A549 (cell line): ENCODE measurements at regions not wholly inside any gene's neighbourhood (a gene's known extent, or its start where the extent isn't known, plus 50 kb on each side); places are given as distances from the start of the nearest gene placed in this dataset.
A peak's percentile ranks its signal among the peaks of the same experiment; 100 is the strongest.

Experiments used
- ATAC-seq, 2 experiments: fragments of 200-7000 bp in 1 of 2; fragments of >200 bp in 1 of 2; cut with Nextera tagmentation in 1 of 2; cut with Tn5 transposase in 1 of 2; 3 replicates each; pipeline versions ENCODE4 v1.8.0 to v1.9.1; 2018 to 2020; ENCODE audit warnings: mild to moderate bottlenecking in 1 of 2, moderate library complexity in 1 of 2
- CTCF ChIA-PET: fragments of 300-600 bp; sonication (Branson Sonifier 250); formaldehyde crosslinking; extraction: SDS; loops from one replicate; lab custom pipeline; 2021; ENCODE audit warnings: antibody characterized with exemption, inconsistent platforms; lab: Yijun Ruan, JAX
- POLR2A ChIA-PET: fragments of 350-600 bp; formaldehyde crosslinking; extraction: SDS; loops from one replicate; lab custom pipeline; 2021; ENCODE audit warnings: antibody characterized with exemption, inconsistent platforms; lab: Yijun Ruan, JAX
- DNase-seq, 2 experiments: peaks; one replicate each; pipeline versions ENCODE4 v3.0.0 to v3.0.0-alpha.2; 2011 to 2016; ENCODE audit warnings: low read depth in 1 of 2, low spot score in 1 of 2
- FAIRE-seq: peaks from 2 replicates; lab custom pipeline; 2011; peaks lifted over from hg19 to GRCh38; lab: Jason Lieb, UNC
- H3K27ac ChIP-seq, 2 experiments: fragments of >200 bp; sonication (Bioruptor Twin); formaldehyde crosslinking; 3 replicates each; pipeline ENCODE4 v1.5.1; 2016 to 2017
- H3K4me1 ChIP-seq: fragments of >200 bp; sonication (Bioruptor Twin); formaldehyde crosslinking; 3 replicates; pipeline ENCODE4 v1.6.1; 2016
- H3K4me2 ChIP-seq: fragments of >200 bp; sonication (Bioruptor Twin); formaldehyde crosslinking; 3 replicates; pipeline ENCODE4 v1.6.1; 2016
- H3K4me3 ChIP-seq: fragments of >200 bp; sonication (Bioruptor Twin); formaldehyde crosslinking; 3 replicates; pipeline ENCODE4 v1.5.1; 2016
- H3K9me3 ChIP-seq: fragments of >200 bp; sonication (Bioruptor Twin); formaldehyde crosslinking; 3 replicates; pipeline ENCODE4 v1.6.1; 2016
- BHLHE40 ChIP-seq: IDR thresholded peaks from 2 replicates; pipeline ENCODE4 v1.6.1; 2012; ENCODE audit warnings: low read depth, low read length, inconsistent platforms
- CBX2 ChIP-seq: fragments of 200-600 bp; sonication (generic); IDR thresholded peaks from 2 replicates; pipeline ENCODE4 v1.6.1; 2016; ENCODE audit warnings: low read depth, mild to moderate bottlenecking, borderline replicate concordance
- EHF ChIP-seq: fragments of 250-450 bp; sonication (Bioruptor Pico); IDR thresholded peaks from 2 replicates; pipeline ENCODE4 v1.5.0; 2020; ENCODE audit warnings: mild to moderate bottlenecking
- EP300 ChIP-seq, 2 experiments: fragments of >200 bp; sonication (Bioruptor Twin); formaldehyde crosslinking; IDR thresholded peaks; 2 replicates in 1 of 2; 3 replicates in 1 of 2; pipeline ENCODE4 v1.6.1; 2016 to 2017
- ESRRA ChIP-seq: fragments of 150-350 bp; IDR thresholded peaks from 2 replicates; pipeline ENCODE4 v1.6.1; 2014; ENCODE audit warnings: mild to moderate bottlenecking, low read length, borderline replicate concordance
- GATA3 ChIP-seq: IDR thresholded peaks from 2 replicates; pipeline ENCODE4 v1.6.1; 2012; ENCODE audit warnings: borderline replicate concordance
- HDAC2 ChIP-seq: fragments of 200-600 bp; sonication (generic); IDR thresholded peaks from 2 replicates; pipeline ENCODE4 v1.6.1; 2016
- HOXB13 ChIP-seq: fragments of 250-450 bp; sonication (Bioruptor Pico); IDR thresholded peaks from 2 replicates; pipeline ENCODE4 v1.5.0; 2020; ENCODE audit warnings: low read depth, mild to moderate bottlenecking, moderate library complexity
- JUN ChIP-seq, 2 experiments: fragments of >200 bp; sonication (Bioruptor Twin); formaldehyde crosslinking; IDR thresholded peaks; 2 replicates in 1 of 2; 3 replicates in 1 of 2; pipeline ENCODE4 v1.6.1; 2016 to 2017
- JUNB ChIP-seq: fragments of >200 bp; sonication (Bioruptor Twin); formaldehyde crosslinking; IDR thresholded peaks from 2 replicates; pipeline ENCODE4 v1.6.1; 2016
- KDM1A ChIP-seq: fragments of 200-600 bp; sonication (generic); IDR thresholded peaks from 2 replicates; pipeline ENCODE4 v1.6.1; 2016; ENCODE audit warnings: low read depth, mild to moderate bottlenecking
- MAFK ChIP-seq: fragments of 450-650 bp; IDR thresholded peaks from 2 replicates; pipeline ENCODE4 v1.6.1; 2014; ENCODE audit not compliant: partially characterized antibody
- NPAS2 ChIP-seq: fragments of 250-450 bp; sonication (Bioruptor Pico); IDR thresholded peaks from 2 replicates; pipeline ENCODE4 v1.8.0; 2022; ENCODE audit warnings: mild to moderate bottlenecking, moderate library complexity, borderline replicate concordance
- PHF8 ChIP-seq: fragments of 200-600 bp; sonication (generic); IDR thresholded peaks from 2 replicates; pipeline ENCODE4 v1.6.1; 2016; ENCODE audit warnings: low read depth, mild to moderate bottlenecking, antibody characterized with exemption, moderate library complexity, borderline replicate concordance
- RAD21 ChIP-seq, 2 experiments: fragments of >200 bp in 1 of 2; sonication (Bioruptor Twin) in 1 of 2; formaldehyde crosslinking in 1 of 2; IDR thresholded peaks in 1 of 2; conservative IDR thresholded peaks in 1 of 2; 2 replicates in 1 of 2; 3 replicates in 1 of 2; pipeline ENCODE4 v1.6.1; 2012 to 2018; ENCODE audit warnings: inconsistent platforms in 1 of 2
- SMC3 ChIP-seq: fragments of >200 bp; sonication (Bioruptor Twin); formaldehyde crosslinking; IDR thresholded peaks from 3 replicates; pipeline ENCODE4 v1.6.1; 2018; ENCODE audit warnings: inconsistent platforms
- TFCP2L1 ChIP-seq: fragments of 250-450 bp; sonication (Bioruptor Pico); IDR thresholded peaks from 2 replicates; pipeline ENCODE4 v1.5.0; 2021; ENCODE audit warnings: mild to moderate bottlenecking
- TP53 ChIP-seq: fragments of 250-450 bp; sonication (Bioruptor Pico); IDR thresholded peaks from 2 replicates; pipeline ENCODE4 v1.5.0; 2021; ENCODE audit warnings: mild to moderate bottlenecking, moderate library complexity
- ZC3H11A ChIP-seq: fragments of 450-650 bp; IDR thresholded peaks from 2 replicates; pipeline ENCODE4 v1.6.1; 2014; ENCODE audit warnings: antibody characterized with exemption, mild to moderate bottlenecking
- WGBS: methylation state at CpG from one replicate; pipeline ENCODE4 v1.1.6; 2017; ENCODE audit errors: missing lambda C conversion rate; 5-methylcytosine and 5-hydroxymethylcytosine counted together
- TF ChIP-seq, protein P1 (sequence below): IDR thresholded peaks from 2 replicates; pipeline ENCODE4 v1.6.1; 2012
- TF ChIP-seq, protein P2 (sequence below): fragments of >200 bp; sonication (Bioruptor Twin); formaldehyde crosslinking; IDR thresholded peaks from 3 replicates; pipeline ENCODE4 v1.5.1; 2016
- TF ChIP-seq, protein P3 (sequence below): IDR thresholded peaks from 2 replicates; pipeline ENCODE4 v1.6.1; 2012; ENCODE audit warnings: low read depth, borderline replicate concordance
- TF ChIP-seq, protein P4 (sequence below): fragments of 250-450 bp; sonication (Bioruptor Pico); IDR thresholded peaks from 2 replicates; pipeline ENCODE4 v1.5.0; 2021; ENCODE audit warnings: mild to moderate bottlenecking, moderate library complexity, borderline replicate concordance
- TF ChIP-seq, protein P5 (sequence below): fragments of >200 bp; sonication (Bioruptor Twin); formaldehyde crosslinking; IDR thresholded peaks from 2 replicates; pipeline ENCODE4 v1.6.1; 2016

DNA sequence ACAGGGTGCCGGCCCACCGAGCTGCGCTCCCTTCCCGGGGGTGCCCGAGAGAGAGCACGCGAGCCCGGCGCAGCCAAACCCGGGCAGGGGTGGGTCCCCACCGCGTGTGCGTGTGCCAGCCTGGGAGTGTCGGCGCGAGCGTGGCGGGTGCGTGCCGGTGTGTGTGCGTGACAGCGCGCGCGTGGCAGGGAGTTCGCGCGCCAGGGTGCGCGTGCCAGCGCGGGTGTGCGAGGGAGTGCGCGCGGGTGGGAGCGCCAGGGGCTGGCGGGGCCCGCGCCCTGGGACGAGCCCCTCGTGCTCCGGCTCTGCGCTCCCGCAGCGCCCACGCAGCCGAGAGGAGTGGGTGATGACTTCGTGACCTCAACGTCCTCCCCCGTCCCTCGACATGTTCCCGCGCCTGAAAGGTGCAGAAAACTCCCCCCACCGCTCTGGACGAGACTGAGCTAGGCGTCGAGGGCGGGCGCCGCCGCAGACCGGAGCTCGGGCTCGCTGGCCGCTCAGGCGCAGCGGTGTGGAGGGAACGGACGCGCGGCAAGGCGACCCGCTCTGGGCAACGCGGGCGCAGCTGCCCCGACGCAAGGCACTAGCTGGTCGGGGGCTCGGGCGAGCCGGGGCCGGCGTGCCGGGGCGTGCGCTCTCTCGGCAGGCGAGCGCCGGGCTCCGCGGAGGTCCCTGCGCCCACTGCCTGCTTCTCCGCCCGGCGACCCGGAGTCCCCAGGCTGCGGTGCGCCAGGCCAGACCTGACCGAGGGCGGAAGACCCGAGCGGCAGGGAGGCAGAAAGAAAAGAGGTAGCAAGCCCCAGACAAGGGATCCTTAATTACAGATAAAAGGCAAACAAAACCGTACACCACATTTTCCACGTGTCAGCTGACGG is 582.8 kb downstream of the ZEB2 start:
- TF ChIP-seq, protein P1, sequence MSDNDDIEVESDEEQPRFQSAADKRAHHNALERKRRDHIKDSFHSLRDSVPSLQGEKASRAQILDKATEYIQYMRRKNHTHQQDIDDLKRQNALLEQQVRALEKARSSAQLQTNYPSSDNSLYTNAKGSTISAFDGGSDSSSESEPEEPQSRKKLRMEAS: peak; percentile 54
- TF ChIP-seq TFCP2L1 (CRISPR knock-in tag) (no peak), JUNB (no peak), EP300 (IDR thresholded peaks at IDR 0.05) (no peak), EHF (CRISPR knock-in tag) (no peak), JUN (IDR thresholded peaks at IDR 0.05) (no peak), CBX2 (no peak), MAFK (no peak), PHF8 (no peak), ESRRA (no peak), HDAC2 (no peak), GATA3 (no peak), KDM1A (no peak), ZC3H11A (no peak)
- TF ChIP-seq, protein P2, sequence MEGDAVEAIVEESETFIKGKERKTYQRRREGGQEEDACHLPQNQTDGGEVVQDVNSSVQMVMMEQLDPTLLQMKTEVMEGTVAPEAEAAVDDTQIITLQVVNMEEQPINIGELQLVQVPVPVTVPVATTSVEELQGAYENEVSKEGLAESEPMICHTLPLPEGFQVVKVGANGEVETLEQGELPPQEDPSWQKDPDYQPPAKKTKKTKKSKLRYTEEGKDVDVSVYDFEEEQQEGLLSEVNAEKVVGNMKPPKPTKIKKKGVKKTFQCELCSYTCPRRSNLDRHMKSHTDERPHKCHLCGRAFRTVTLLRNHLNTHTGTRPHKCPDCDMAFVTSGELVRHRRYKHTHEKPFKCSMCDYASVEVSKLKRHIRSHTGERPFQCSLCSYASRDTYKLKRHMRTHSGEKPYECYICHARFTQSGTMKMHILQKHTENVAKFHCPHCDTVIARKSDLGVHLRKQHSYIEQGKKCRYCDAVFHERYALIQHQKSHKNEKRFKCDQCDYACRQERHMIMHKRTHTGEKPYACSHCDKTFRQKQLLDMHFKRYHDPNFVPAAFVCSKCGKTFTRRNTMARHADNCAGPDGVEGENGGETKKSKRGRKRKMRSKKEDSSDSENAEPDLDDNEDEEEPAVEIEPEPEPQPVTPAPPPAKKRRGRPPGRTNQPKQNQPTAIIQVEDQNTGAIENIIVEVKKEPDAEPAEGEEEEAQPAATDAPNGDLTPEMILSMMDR: no peak
- TF ChIP-seq, protein P3, sequence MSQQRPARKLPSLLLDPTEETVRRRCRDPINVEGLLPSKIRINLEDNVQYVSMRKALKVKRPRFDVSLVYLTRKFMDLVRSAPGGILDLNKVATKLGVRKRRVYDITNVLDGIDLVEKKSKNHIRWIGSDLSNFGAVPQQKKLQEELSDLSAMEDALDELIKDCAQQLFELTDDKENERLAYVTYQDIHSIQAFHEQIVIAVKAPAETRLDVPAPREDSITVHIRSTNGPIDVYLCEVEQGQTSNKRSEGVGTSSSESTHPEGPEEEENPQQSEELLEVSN: peak; percentile 70
- Histone ChIP-seq H3K9me3 (no peaks in the 10 kb centered on the region), H3K4me2 (peak overlapping the region; percentile 98), H3K4me3 (peak overlapping the region; percentile 49), H3K4me1 (peaks cover 4% of the 10 kb centered on the region; the same call in 1 of the 3 replicates), H3K27ac (peak overlapping the region in 1 of 2 experiments; percentile 79; a peak in 3 of 6 replicates)
- 16% methylated on average over 21 of the region's 108 CpGs for WGBS
- CTCF ChIA-PET: no interaction called here
- DNase-seq (peak in 1 of 2 experiments; percentile 18), ATAC-seq (peak; percentile 80 to 92; a peak in 5 of 6 replicates), FAIRE-seq (no peak)
- POLR2A ChIA-PET: no interaction called here

DNA sequence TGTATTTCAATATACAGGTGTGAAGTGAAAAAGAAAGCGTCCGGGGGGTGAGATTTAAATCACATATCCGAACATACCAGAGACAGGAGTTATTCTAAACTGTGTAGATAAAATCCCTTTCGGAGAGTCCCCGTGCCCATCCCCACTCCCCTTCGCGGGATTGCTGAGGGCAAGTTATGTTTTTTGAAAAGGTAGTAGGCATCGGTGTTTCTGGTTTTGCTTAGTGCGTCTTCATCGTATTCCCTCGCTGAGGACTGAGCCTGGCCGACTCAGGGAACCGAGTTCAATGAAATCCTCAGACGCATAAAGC is 583.4 kb downstream of the ZEB2 start:
- TF ChIP-seq NPAS2 (CRISPR knock-in tag): no peak
- TF ChIP-seq, protein P4, sequence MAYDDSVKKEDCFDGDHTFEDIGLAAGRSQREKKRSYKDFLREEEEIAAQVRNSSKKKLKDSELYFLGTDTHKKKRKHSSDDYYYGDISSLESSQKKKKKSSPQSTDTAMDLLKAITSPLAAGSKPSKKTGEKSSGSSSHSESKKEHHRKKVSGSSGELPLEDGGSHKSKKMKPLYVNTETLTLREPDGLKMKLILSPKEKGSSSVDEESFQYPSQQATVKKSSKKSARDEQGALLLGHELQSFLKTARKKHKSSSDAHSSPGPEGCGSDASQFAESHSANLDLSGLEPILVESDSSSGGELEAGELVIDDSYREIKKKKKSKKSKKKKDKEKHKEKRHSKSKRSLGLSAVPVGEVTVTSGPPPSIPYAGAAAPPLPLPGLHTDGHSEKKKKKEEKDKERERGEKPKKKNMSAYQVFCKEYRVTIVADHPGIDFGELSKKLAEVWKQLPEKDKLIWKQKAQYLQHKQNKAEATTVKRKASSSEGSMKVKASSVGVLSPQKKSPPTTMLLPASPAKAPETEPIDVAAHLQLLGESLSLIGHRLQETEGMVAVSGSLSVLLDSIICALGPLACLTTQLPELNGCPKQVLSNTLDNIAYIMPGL: no peak
- no peak for TF ChIP-seq TP53 (CRISPR knock-in tag)
- TF ChIP-seq HOXB13: no peak
- TF ChIP-seq, protein P5, sequence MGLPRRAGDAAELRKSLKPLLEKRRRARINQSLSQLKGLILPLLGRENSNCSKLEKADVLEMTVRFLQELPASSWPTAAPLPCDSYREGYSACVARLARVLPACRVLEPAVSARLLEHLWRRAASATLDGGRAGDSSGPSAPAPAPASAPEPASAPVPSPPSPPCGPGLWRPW: no peak
- TF ChIP-seq RAD21 (conservative IDR thresholded peaks at IDR 0.05 in 1 of 2, IDR thresholded peaks at IDR 0.05 in 1 of 2): no peak
- no peak for TF ChIP-seq BHLHE40
- no peak for TF ChIP-seq SMC3
- TF ChIP-seq, all 56 proteins: peak for 0
- Histone ChIP-seq H3K4me3 (peak overlapping the region; percentile 49), H3K4me2 (peak overlapping the region; percentile 98), H3K27ac (peak overlapping the region in 1 of 2 experiments; percentile 79; a peak in 3 of 6 replicates), H3K4me1 (peaks cover 4% of the 10 kb centered on the region; the same call in 1 of the 3 replicates), H3K9me3 (no peaks in the 10 kb centered on the region)
- no peak for DNase-seq
- ChIA-PET CTCF (no interaction called here), POLR2A (no interaction called here)
- no peak for ATAC-seq
- FAIRE-seq: no peak
- 61% methylated on average over 13 of the region's 14 CpGs for WGBS
